Colonic mucosa (tissue), 4 donors: ENCODE measurements at regions not wholly inside any gene's neighbourhood (a gene's known extent, or its start where the extent isn't known, plus 50 kb on each side); places are given as distances from the start of the nearest gene placed in this dataset.

Experiments
- DNase-seq: peaks from one replicate; pipeline ENCODE4 v3.0.0-alpha.2; 2020
- H3K27ac ChIP-seq: fragments of 200-600 bp; one replicate; pipeline ENCODE4 v1.8.0; 2021
- H3K27me3 ChIP-seq: fragments of 200-600 bp; one replicate; pipeline ENCODE4 v1.8.0; 2021
- H3K36me3 ChIP-seq: fragments of 200-600 bp; one replicate; pipeline ENCODE4 v1.8.0; 2021
- H3K4me1 ChIP-seq: fragments of 200-600 bp; one replicate; pipeline ENCODE4 v1.8.0; 2021; ENCODE audit warnings: mild to moderate bottlenecking
- H3K4me3 ChIP-seq: fragments of 200-600 bp; one replicate; pipeline ENCODE4 v1.8.0; 2021
- H3K9ac ChIP-seq, 2 donors: one replicate each; pipeline ENCODE4 v1.7.0; 2013; ENCODE audit warnings: control low read depth in 2 of 2, low read depth in 2 of 2, low read length in 2 of 2
- H3K9me3 ChIP-seq: fragments of 200-600 bp; one replicate; pipeline ENCODE4 v1.8.0; 2021
- intact Hi-C: fragments of 100-400 bp; cut with DNase I; formaldehyde crosslinking; loops from one replicate; pipeline ENCODE4 v1.14.1; 2022
- TF ChIP-seq, protein P1 (sequence below): fragments of 200-600 bp; IDR thresholded peaks from one replicate; pipeline ENCODE4 v1.8.0; 2022; ENCODE audit warnings: antibody characterized with exemption, mild to moderate bottlenecking
- donor health status: healthy.
- donor health status: DM: no; HTN: no; CAD: no.
- donor health status: DM: no; HTN: no; CAD: no.

DNA sequence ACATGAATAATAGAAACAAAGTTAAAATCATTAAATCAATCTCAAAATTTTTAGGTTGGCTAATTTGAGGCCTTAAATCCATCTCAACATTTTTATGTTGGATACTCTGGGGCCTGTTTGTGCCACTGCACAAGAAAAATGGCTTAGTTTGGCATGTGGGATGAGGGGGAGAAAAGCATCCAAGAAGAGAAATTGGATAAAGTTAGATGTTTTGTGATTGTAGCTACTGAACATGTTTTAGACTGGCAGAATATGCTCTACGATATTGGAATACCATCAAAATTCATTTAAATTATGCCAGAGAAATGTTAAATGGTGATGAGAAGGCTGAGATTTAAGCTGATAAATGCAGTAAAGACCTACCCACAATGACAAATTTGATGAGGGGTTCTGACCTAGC is 376.9 kb downstream of the CXXC4 start:
- no peaks in the 10 kb centered on the region for H3K9me3 ChIP-seq
- no peak for DNase-seq
- H3K4me1 ChIP-seq: no peaks in the 10 kb centered on the region
- H3K4me3 ChIP-seq: no peak overlapping the region
- H3K27me3 ChIP-seq: no peaks in the 10 kb centered on the region
- no peak overlapping the region for H3K27ac ChIP-seq
- TF ChIP-seq, protein P1, sequence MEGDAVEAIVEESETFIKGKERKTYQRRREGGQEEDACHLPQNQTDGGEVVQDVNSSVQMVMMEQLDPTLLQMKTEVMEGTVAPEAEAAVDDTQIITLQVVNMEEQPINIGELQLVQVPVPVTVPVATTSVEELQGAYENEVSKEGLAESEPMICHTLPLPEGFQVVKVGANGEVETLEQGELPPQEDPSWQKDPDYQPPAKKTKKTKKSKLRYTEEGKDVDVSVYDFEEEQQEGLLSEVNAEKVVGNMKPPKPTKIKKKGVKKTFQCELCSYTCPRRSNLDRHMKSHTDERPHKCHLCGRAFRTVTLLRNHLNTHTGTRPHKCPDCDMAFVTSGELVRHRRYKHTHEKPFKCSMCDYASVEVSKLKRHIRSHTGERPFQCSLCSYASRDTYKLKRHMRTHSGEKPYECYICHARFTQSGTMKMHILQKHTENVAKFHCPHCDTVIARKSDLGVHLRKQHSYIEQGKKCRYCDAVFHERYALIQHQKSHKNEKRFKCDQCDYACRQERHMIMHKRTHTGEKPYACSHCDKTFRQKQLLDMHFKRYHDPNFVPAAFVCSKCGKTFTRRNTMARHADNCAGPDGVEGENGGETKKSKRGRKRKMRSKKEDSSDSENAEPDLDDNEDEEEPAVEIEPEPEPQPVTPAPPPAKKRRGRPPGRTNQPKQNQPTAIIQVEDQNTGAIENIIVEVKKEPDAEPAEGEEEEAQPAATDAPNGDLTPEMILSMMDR: no peak
- no peak overlapping the region for H3K9ac ChIP-seq
- H3K36me3 ChIP-seq: no peaks in the 10 kb centered on the region
- intact Hi-C loops: no loop called here

DNA sequence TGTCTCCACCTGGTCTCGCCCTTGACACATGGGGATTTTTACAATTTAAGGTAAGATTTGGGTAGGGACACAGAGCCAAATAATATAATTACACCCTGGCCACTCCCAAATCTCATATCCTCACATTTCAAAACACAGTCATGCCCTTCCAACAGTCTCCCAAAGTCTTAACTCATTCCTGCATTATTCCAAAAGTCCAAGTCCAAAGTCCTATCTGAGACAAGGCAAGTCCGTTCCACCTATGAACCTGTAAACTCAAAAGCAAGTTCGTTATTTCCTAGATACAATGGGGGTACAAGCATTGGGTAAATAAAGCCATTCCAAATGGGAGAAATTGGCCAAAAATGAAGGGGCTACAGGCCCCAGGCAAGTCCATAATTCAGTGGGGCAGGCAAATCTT is 380.8 kb downstream of the CXXC4 start:
- Histone ChIP-seq H3K9me3 (no peaks in the 10 kb centered on the region), H3K4me3 (no peak overlapping the region), H3K36me3 (no peaks in the 10 kb centered on the region), H3K27ac (no peak overlapping the region), H3K27me3 (no peaks in the 10 kb centered on the region), H3K4me1 (no peaks in the 10 kb centered on the region), H3K9ac (no peak overlapping the region)
- DNase-seq: no peak
- TF ChIP-seq, protein P1: no peak
- intact Hi-C loops: no loop called here

DNA sequence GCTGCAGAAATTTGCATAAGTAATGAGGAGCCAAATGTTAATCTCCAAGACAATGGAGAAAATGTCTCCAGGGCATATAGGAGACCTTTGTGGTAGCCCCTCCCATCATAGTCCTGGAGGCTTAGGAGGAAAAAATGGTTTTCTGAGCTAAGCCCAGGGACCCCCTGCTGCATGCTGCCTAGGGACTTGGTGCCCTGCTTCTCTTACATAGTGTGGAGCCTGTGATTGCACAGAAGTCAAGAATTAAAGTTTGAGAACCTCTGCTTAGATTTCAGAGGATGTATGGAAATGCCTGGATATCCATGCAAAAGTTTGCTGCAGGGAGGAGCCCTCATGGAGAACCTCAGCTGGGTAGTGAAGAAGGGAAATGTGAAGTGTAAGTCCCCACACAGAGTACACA is 379.4 kb upstream of the TACR3 start:
- Histone ChIP-seq H3K36me3 (no peaks in the 10 kb centered on the region), H3K9ac (no peak overlapping the region), H3K27ac (no peak overlapping the region), H3K27me3 (no peaks in the 10 kb centered on the region), H3K4me3 (no peak overlapping the region), H3K4me1 (no peaks in the 10 kb centered on the region), H3K9me3 (no peaks in the 10 kb centered on the region)
- no peak for DNase-seq
- TF ChIP-seq, protein P1: no peak
- intact Hi-C loops: no loop called here

DNA sequence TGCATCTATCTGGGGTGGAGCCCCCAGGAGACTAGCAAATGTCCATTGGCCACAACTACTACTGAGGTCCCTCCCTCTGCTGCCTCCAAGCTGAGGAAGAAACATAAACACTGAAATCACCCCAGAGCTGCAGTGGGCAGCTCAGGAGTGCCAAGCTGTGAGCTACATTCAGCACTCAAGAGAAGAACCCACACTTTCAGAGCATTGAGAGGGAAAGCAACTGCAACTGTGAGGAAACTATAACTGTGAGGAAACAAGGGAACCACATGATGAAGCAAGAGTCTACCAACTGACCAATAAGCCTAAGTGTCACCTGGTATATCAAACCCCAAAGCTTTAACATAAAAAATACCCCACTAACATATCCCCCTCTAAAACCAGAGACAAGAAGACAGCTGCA is 373.5 kb upstream of the TACR3 start:
- Histone ChIP-seq H3K4me3 (no peak overlapping the region), H3K4me1 (no peaks in the 10 kb centered on the region), H3K9me3 (no peaks in the 10 kb centered on the region), H3K27me3 (no peaks in the 10 kb centered on the region), H3K27ac (no peak overlapping the region), H3K9ac (no peak overlapping the region), H3K36me3 (no peaks in the 10 kb centered on the region)
- DNase-seq: no peak
- TF ChIP-seq, protein P1: no peak
- intact Hi-C loops: no loop called here

DNA sequence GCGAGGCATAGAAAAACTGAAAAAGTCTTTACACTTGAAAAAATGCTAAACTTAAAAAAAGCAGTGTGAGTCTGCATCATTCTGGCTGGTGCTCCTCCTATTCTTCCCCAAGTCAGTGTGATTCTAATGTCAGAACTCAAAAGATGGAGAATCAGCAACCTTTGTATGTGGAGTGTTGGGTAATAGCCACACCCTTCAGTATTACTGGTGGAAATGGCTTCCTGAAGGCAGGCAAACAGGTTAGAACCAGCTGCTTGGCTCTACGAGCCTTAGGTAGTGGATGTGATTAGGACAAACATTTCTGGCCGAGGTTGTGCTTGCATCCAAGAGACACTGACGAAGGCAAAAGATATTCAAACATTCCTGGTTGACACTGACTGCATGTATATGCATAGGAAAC is 353.4 kb upstream of the TACR3 start:
- no peak overlapping the region for H3K4me3 ChIP-seq
- no peak overlapping the region for H3K27ac ChIP-seq
- H3K36me3 ChIP-seq: no peaks in the 10 kb centered on the region
- no peaks in the 10 kb centered on the region for H3K4me1 ChIP-seq
- no peaks in the 10 kb centered on the region for H3K27me3 ChIP-seq
- intact Hi-C loops: no loop called here
- no peak for DNase-seq
- H3K9ac ChIP-seq: no peak overlapping the region
- H3K9me3 ChIP-seq: no peaks in the 10 kb centered on the region
- TF ChIP-seq, protein P1: no peak

DNA sequence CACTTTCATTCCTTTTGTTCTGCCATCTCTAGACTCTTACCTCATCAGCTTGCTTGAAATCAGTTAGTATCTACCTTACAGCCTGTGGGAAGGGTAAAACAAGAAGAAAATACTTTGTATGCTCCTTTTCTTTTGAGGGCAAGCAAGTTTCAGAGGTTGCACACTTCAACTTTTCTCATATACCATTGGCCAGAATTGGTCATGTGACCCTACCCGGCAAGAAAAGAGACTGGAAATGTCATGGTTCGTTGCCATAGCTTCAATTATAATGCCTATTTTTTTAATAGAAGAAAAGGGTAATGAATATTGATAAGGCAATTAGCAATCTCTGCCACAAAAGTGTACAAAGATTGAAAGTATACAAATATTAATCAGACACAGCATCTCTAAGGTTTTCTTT is 346.7 kb upstream of the TACR3 start:
- no peaks in the 10 kb centered on the region for H3K9me3 ChIP-seq
- H3K36me3 ChIP-seq: no peaks in the 10 kb centered on the region
- H3K4me3 ChIP-seq: no peak overlapping the region
- H3K4me1 ChIP-seq: no peaks in the 10 kb centered on the region
- H3K27ac ChIP-seq: no peak overlapping the region
- intact Hi-C loops: loop anchor here (5.0 kb wide), 2 partner anchors 386 to 796 kb away; no protein-coding TSS in a partner anchor
- TF ChIP-seq, protein P1: no peak
- no peak for DNase-seq
- no peaks in the 10 kb centered on the region for H3K27me3 ChIP-seq
- H3K9ac ChIP-seq: no peak overlapping the region
